HCT116 (cell line): ENCODE measurements at regions not wholly inside any gene's neighbourhood (a gene's known extent, or its start where the extent isn't known, plus 50 kb on each side); places are given as distances from the start of the nearest gene placed in this dataset.

Source experiments
- ATAC-seq: fragments of 200-7000 bp; cut with Tn5 transposase; 2 replicates; pipeline ENCODE4 v1.9.1; 2020; ENCODE audit warnings: mild to moderate bottlenecking, moderate library complexity
- BruUV-seq: library from RNA; stranded (reverse); fragments of 400-500 nt; replicated peaks from 2 replicates; lab custom pipeline; 2021; lab: Mats Ljungman, UMichigan
- CTCF ChIA-PET: fragments of 300-600 bp; sonication (Branson Sonifier 250); formaldehyde crosslinking; loops from one replicate; lab custom pipeline; 2021; ENCODE audit warnings: antibody characterized with exemption; lab: Charles Lee
- POLR2A ChIA-PET: fragments of 300-600, 350-600 bp; sonication (Branson Sonifier 250); formaldehyde crosslinking; loops from one replicate; lab custom pipeline; 2021; ENCODE audit warnings: antibody characterized with exemption; lab: Charles Lee
- RAD21 ChIA-PET, 2 experiments: fragments of 300-600 bp; sonication (Branson Sonifier 250); formaldehyde crosslinking; loops; one replicate each; lab custom pipeline; 2023; ENCODE audit warnings: low total read pairs in 2 of 2; ENCODE audit not compliant: uncharacterized antibody in 2 of 2, unreplicated experiment in 2 of 2, low non-redundant PET in 1 of 2; lab: Charles Lee
- DNase-seq: peaks from one replicate; pipeline ENCODE4 v3.0.0-alpha.2; 2010; ENCODE audit warnings: low read depth, low spot score
- H2AFZ ChIP-seq: fragments of 200-600 bp; shearing (Covaris generic), sonication (generic); 2 replicates; pipeline ENCODE4 v1.6.1; 2017; ENCODE audit warnings: low read depth, mixed run types, mixed read lengths, antibody characterized with exemption, low read length; ENCODE audit not compliant: poor library complexity, severe bottlenecking
- H3K27ac ChIP-seq: 2 replicates; pipeline ENCODE4 v1.5.1; 2012; ENCODE audit warnings: low read depth, low read length
- H3K27me3 ChIP-seq: fragments of 200-600 bp; sonication (generic); 2 replicates; pipeline ENCODE4 v1.6.1; 2016; ENCODE audit warnings: mixed run types, low read length, mixed read lengths; ENCODE audit not compliant: insufficient read depth
- H3K36me3 ChIP-seq, 2 experiments: fragments of 200-500 bp in 1 of 2; fragments of 200-600 bp in 1 of 2; sonication (Bioruptor generic) in 1 of 2; sonication (generic) in 1 of 2; 2 replicates each; pipeline versions ENCODE4 v1.5.1 to v1.6.1; 2014 to 2016; ENCODE audit warnings: low read length in 2 of 2, inconsistent platforms in 1 of 2, mixed read lengths in 1 of 2, mixed run types in 1 of 2; ENCODE audit not compliant: insufficient read depth in 2 of 2, control insufficient read depth in 1 of 2
- H3K4me1 ChIP-seq, 2 experiments: fragments of 200-600 bp in 1 of 2; sonication (generic) in 1 of 2; 2 replicates each; pipeline versions ENCODE4 v1.5.1 to v1.6.1; 2012 to 2017; ENCODE audit warnings: low read length in 2 of 2, inconsistent platforms in 1 of 2, mild to moderate bottlenecking in 1 of 2, mixed read lengths in 1 of 2, mixed run types in 1 of 2, moderate library complexity in 1 of 2; ENCODE audit not compliant: insufficient read depth in 2 of 2, control insufficient read depth in 1 of 2
- H3K4me2 ChIP-seq: fragments of 200-600 bp; sonication (generic); 2 replicates; pipeline ENCODE4 v1.6.1; 2017; ENCODE audit warnings: mixed run types, low read length, mixed read lengths
- H3K4me3 ChIP-seq, 2 experiments: fragments of 200-600 bp in 1 of 2; sonication (generic) in 1 of 2; replicated peaks in 1 of 2; 2 replicates each; pipeline ENCODE4 v1.5.1; 2011 to 2016; ENCODE audit warnings: low read length in 2 of 2, control low read depth in 1 of 2, low read depth in 1 of 2, mild to moderate bottlenecking in 1 of 2, mixed read lengths in 1 of 2, mixed run types in 1 of 2
- H3K79me2 ChIP-seq: fragments of 200-600 bp; sonication (generic); 2 replicates; pipeline ENCODE4 v1.6.1; 2017; ENCODE audit warnings: mild to moderate bottlenecking, mixed run types, low read length, moderate library complexity, mixed read lengths; ENCODE audit not compliant: insufficient read depth
- H3K9ac ChIP-seq: fragments of 200-600 bp; sonication (generic); 2 replicates; pipeline ENCODE4 v1.6.1; 2016; ENCODE audit warnings: low read length, mixed read lengths
- H3K9me2 ChIP-seq: fragments of 200-600 bp; sonication (generic), shearing (Covaris generic); 2 replicates; pipeline ENCODE4 v1.6.1; 2017; ENCODE audit warnings: mixed run types, mild to moderate bottlenecking, moderate library complexity; ENCODE audit not compliant: insufficient read depth
- H3K9me3 ChIP-seq, 2 experiments: fragments of 200-500 bp in 1 of 2; fragments of 200-600 bp in 1 of 2; sonication (Bioruptor generic) in 1 of 2; sonication (generic) in 1 of 2; 2 replicates each; pipeline ENCODE4 v1.6.1; 2014 to 2017; ENCODE audit warnings: low read length in 2 of 2, mixed read lengths in 2 of 2, inconsistent platforms in 1 of 2, low read depth in 1 of 2, mild to moderate bottlenecking in 1 of 2, mixed run types in 1 of 2, moderate library complexity in 1 of 2; ENCODE audit not compliant: control insufficient read depth in 1 of 2, insufficient read depth in 1 of 2
- H4K20me1 ChIP-seq: fragments of 200-600 bp; sonication (generic), shearing (Covaris generic); 2 replicates; pipeline ENCODE4 v1.6.1; 2017; ENCODE audit warnings: mixed run types, mild to moderate bottlenecking, moderate library complexity; ENCODE audit not compliant: insufficient read depth
- CBX3 ChIP-seq: IDR thresholded peaks from 2 replicates; pipeline ENCODE4 v1.6.1; 2012; ENCODE audit warnings: low read depth
- CEBPB ChIP-seq: IDR thresholded peaks from 2 replicates; pipeline ENCODE4 v1.6.1; 2012; ENCODE audit warnings: low read depth
- ELF1 ChIP-seq: IDR thresholded peaks from 2 replicates; pipeline ENCODE4 v1.6.1; 2012; ENCODE audit warnings: low read depth, borderline replicate concordance
- EZH2 ChIP-seq: fragments of 200-600 bp; sonication (generic); IDR thresholded peaks from 2 replicates; pipeline ENCODE4 v1.6.1; 2017; ENCODE audit warnings: antibody characterized with exemption, mixed run types
- FOSL1 ChIP-seq: IDR thresholded peaks from 2 replicates; pipeline ENCODE4 v1.6.1; 2012; ENCODE audit warnings: low read depth
- JUND ChIP-seq: IDR thresholded peaks from 2 replicates; pipeline ENCODE4 v1.6.1; 2012
- POLR2A ChIP-seq: IDR thresholded peaks from 2 replicates; pipeline ENCODE4 v1.7.0; 2011; ENCODE audit warnings: borderline replicate concordance; ENCODE audit not compliant: insufficient read depth, insufficient read length; ENCODE audit errors: extremely low read depth
- POLR2AphosphoS5 ChIP-seq: IDR thresholded peaks from 2 replicates; pipeline ENCODE4 v1.6.1; 2011; ENCODE audit warnings: mild to moderate bottlenecking, low read depth, low read length, moderate library complexity
- RAD21 ChIP-seq: IDR thresholded peaks from 2 replicates; pipeline ENCODE4 v1.6.1; 2012; ENCODE audit warnings: low read depth, mild to moderate bottlenecking
- SIN3A ChIP-seq: IDR thresholded peaks from 2 replicates; pipeline ENCODE4 v1.6.1; 2012; ENCODE audit warnings: low read depth
- SRF ChIP-seq: IDR thresholded peaks from 2 replicates; pipeline ENCODE4 v1.6.1; 2012; ENCODE audit warnings: low read depth
- TCF7L2 ChIP-seq: IDR thresholded peaks from 2 replicates; pipeline ENCODE4 v1.7.0; 2011; ENCODE audit warnings: borderline replicate concordance, inconsistent platforms; ENCODE audit not compliant: insufficient read depth, insufficient read length; ENCODE audit errors: extremely low read depth
- YY1 ChIP-seq: IDR thresholded peaks from 2 replicates; pipeline ENCODE4 v1.6.1; 2011; ENCODE audit warnings: low read length, low read depth, moderate library complexity, mild to moderate bottlenecking; ENCODE audit not compliant: insufficient replicate concordance; ENCODE audit errors: extremely low read depth
- ZFX ChIP-seq: fragments of 450-650 bp; IDR thresholded peaks from 2 replicates; pipeline ENCODE4 v1.6.1; 2017
- ZNF274 ChIP-seq: fragments of 200-500 bp; sonication (Bioruptor generic); IDR thresholded peaks from 2 replicates; pipeline ENCODE4 v1.6.1; 2014; ENCODE audit warnings: mild to moderate bottlenecking, low read depth, low read length, inconsistent platforms
- intact Hi-C: fragments of 100-400 bp; cut with micrococcal nuclease; formaldehyde crosslinking; loops from 2 replicates; pipeline ENCODE4 v1.10.0; 2022
- TF ChIP-seq, protein P1 (sequence below): IDR thresholded peaks from 2 replicates; pipeline ENCODE4 v1.6.1; 2012; ENCODE audit warnings: low read depth
- TF ChIP-seq, protein P2 (sequence below): IDR thresholded peaks from 2 replicates; pipeline ENCODE4 v1.6.1; 2012
- TF ChIP-seq, protein P3 (sequence below), 3 experiments: fragments of 200-600 bp in 1 of 3; sonication (generic) in 1 of 3; IDR thresholded peaks in 2 of 3; conservative IDR thresholded peaks in 1 of 3; 2 replicates each; pipeline ENCODE4 v1.5.1; 2012 to 2017; ENCODE audit warnings: low read depth in 2 of 3, low read length in 2 of 3, antibody characterized with exemption in 1 of 3, borderline replicate concordance in 1 of 3, control low read depth in 1 of 3, mild to moderate bottlenecking in 1 of 3, mixed read lengths in 1 of 3, mixed run types in 1 of 3, moderate library complexity in 1 of 3; ENCODE audit not compliant: insufficient read depth in 1 of 3
- TF ChIP-seq, protein P4 (sequence below): IDR thresholded peaks from 2 replicates; pipeline ENCODE4 v1.6.1; 2012

DNA sequence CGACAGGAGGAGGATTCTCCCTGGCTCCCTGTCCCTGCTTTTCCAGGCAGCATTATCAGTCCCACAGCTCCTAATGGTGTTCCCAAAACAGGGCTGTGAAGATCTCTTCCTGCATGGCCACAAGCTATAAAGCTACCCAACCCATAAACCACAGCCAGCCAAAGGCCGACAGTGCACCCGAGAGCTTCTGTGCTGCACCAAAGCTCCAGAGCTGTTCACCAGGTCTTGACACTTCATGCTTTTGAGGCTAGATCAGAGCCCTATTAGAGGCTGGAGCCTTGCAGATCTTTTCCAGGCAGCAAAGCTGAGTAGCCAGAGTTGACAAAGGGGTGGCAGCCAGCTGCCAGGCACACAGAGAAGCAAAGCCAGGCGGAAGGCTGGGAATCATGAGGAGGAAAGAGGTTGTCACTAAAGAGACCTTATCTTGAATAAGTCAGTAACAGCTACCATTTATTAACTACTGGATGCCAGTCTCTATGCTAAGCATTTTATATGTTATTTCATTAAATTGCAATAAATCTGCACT lies 180.4 kb downstream of the KATNAL1 start:
- intact Hi-C loops: no loop called here
- no peak for DNase-seq
- RAD21 ChIA-PET: no interaction called here

More for the DNA sequence above, 180.4 kb downstream of the KATNAL1 start:
- Histone ChIP-seq H3K4me2 (no peak overlapping the region), H3K36me3 (no peaks in the 10 kb centered on the region)
- TF ChIP-seq, protein P1, sequence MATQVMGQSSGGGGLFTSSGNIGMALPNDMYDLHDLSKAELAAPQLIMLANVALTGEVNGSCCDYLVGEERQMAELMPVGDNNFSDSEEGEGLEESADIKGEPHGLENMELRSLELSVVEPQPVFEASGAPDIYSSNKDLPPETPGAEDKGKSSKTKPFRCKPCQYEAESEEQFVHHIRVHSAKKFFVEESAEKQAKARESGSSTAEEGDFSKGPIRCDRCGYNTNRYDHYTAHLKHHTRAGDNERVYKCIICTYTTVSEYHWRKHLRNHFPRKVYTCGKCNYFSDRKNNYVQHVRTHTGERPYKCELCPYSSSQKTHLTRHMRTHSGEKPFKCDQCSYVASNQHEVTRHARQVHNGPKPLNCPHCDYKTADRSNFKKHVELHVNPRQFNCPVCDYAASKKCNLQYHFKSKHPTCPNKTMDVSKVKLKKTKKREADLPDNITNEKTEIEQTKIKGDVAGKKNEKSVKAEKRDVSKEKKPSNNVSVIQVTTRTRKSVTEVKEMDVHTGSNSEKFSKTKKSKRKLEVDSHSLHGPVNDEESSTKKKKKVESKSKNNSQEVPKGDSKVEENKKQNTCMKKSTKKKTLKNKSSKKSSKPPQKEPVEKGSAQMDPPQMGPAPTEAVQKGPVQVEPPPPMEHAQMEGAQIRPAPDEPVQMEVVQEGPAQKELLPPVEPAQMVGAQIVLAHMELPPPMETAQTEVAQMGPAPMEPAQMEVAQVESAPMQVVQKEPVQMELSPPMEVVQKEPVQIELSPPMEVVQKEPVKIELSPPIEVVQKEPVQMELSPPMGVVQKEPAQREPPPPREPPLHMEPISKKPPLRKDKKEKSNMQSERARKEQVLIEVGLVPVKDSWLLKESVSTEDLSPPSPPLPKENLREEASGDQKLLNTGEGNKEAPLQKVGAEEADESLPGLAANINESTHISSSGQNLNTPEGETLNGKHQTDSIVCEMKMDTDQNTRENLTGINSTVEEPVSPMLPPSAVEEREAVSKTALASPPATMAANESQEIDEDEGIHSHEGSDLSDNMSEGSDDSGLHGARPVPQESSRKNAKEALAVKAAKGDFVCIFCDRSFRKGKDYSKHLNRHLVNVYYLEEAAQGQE: no peak
- TF ChIP-seq FOSL1: no peak
- TF ChIP-seq CEBPB: no peak
- TF ChIP-seq SRF: no peak
- no peak for TF ChIP-seq RAD21
- no peak for TF ChIP-seq ZFX
- TF ChIP-seq EZH2: no peak
- TF ChIP-seq, protein P2, sequence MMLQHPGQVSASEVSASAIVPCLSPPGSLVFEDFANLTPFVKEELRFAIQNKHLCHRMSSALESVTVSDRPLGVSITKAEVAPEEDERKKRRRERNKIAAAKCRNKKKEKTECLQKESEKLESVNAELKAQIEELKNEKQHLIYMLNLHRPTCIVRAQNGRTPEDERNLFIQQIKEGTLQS: no peak
- no peak for TF ChIP-seq ZNF274
- TF ChIP-seq YY1: no peak
- TF ChIP-seq TCF7L2: no peak
- no peak for TF ChIP-seq POLR2AphosphoS5
- TF ChIP-seq SIN3A: no peak
- TF ChIP-seq, protein P3, sequence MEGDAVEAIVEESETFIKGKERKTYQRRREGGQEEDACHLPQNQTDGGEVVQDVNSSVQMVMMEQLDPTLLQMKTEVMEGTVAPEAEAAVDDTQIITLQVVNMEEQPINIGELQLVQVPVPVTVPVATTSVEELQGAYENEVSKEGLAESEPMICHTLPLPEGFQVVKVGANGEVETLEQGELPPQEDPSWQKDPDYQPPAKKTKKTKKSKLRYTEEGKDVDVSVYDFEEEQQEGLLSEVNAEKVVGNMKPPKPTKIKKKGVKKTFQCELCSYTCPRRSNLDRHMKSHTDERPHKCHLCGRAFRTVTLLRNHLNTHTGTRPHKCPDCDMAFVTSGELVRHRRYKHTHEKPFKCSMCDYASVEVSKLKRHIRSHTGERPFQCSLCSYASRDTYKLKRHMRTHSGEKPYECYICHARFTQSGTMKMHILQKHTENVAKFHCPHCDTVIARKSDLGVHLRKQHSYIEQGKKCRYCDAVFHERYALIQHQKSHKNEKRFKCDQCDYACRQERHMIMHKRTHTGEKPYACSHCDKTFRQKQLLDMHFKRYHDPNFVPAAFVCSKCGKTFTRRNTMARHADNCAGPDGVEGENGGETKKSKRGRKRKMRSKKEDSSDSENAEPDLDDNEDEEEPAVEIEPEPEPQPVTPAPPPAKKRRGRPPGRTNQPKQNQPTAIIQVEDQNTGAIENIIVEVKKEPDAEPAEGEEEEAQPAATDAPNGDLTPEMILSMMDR (IDR thresholded peaks at IDR 0.05 in 2 of 3, conservative IDR thresholded peaks at IDR 0.05 in 1 of 3; ENCODE audit: borderline replicate concordance in 1 of 3, insufficient read depth in 1 of 3, low read depth in 2 of 3, low read length in 2 of 3): no peak
- TF ChIP-seq CBX3: no peak
- no peak for TF ChIP-seq JUND
- TF ChIP-seq ELF1: no peak
- no peak for TF ChIP-seq POLR2A
- TF ChIP-seq, protein P4, sequence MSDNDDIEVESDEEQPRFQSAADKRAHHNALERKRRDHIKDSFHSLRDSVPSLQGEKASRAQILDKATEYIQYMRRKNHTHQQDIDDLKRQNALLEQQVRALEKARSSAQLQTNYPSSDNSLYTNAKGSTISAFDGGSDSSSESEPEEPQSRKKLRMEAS: no peak
- TF ChIP-seq, all 23 proteins: peak for 0
- no peak overlapping the region for H3K27ac ChIP-seq
- H3K4me1 ChIP-seq: peaks cover 10 to 16% of the 10 kb centered on the region in 2 experiments
- no peak for ATAC-seq
- H2AFZ ChIP-seq: no peak overlapping the region
- no peak overlapping the region for H3K9ac ChIP-seq
- H3K9me3 ChIP-seq: no peaks in the 10 kb centered on the region
- no peak overlapping the region for H3K4me3 ChIP-seq
- H4K20me1 ChIP-seq: no peaks in the 10 kb centered on the region
- POLR2A ChIA-PET: no interaction called here
- no peaks in the 10 kb centered on the region for H3K9me2 ChIP-seq
- H3K79me2 ChIP-seq: no peaks in the 10 kb centered on the region
- no peaks in the 10 kb centered on the region for H3K27me3 ChIP-seq
- CTCF ChIA-PET: interaction anchor here (1.1 to 2.6 kb wide), 3 partner anchors 12 to 356 kb away, joined by 4 to 15 read pairs (median 6); no protein-coding TSS in a partner anchor
- no TSS peak for BruUV-seq
